Uterus (tissue), 3 donors: ENCODE measurements at regions not wholly inside any gene's neighbourhood (a gene's known extent, or its start where the extent isn't known, plus 50 kb on each side); places are given as distances from the start of the nearest gene placed in this dataset.

ENCODE experiments used
- DNase-seq, 2 donors: peaks; one replicate each; pipeline ENCODE4 v3.0.0-alpha.2; 2019 to 2020
- H3K27ac ChIP-seq, 2 donors: fragments of 200-600 bp; sonication (generic); 1 replicate in 1 of 2; 2 replicates in 1 of 2; pipeline ENCODE4 v1.5.1; 2016 to 2018
- H3K27me3 ChIP-seq, 2 donors: fragments of 200-600 bp; sonication (generic); one replicate each; pipeline ENCODE4 v1.5.1; 2018 to 2019; ENCODE audit warnings: control low read depth in 1 of 2
- H3K36me3 ChIP-seq, 2 donors: fragments of 200-600 bp; sonication (generic); one replicate each; pipeline ENCODE4 v1.5.1; 2019; ENCODE audit warnings: control low read depth in 1 of 2
- H3K4me1 ChIP-seq, 2 donors: fragments of 200-600 bp; sonication (generic); one replicate each; pipeline ENCODE4 v1.5.1; 2018 to 2019; ENCODE audit warnings: control low read depth in 1 of 2
- H3K4me3 ChIP-seq, 2 donors: fragments of 200-600 bp; sonication (generic); 1 replicate in 1 of 2; 2 replicates in 1 of 2; pipeline ENCODE4 v1.5.1; 2018 to 2019; ENCODE audit warnings: mild to moderate bottlenecking in 1 of 2
- H3K9me3 ChIP-seq, 2 donors: fragments of 200-600 bp; sonication (generic); one replicate each; pipeline ENCODE4 v1.5.1; 2019; ENCODE audit warnings: control low read depth in 1 of 2
- POLR2A ChIP-seq, 2 donors: fragments of 450-650 bp; IDR thresholded peaks; one replicate each; pipeline ENCODE4 v1.6.1; 2016; ENCODE audit warnings: antibody characterized with exemption in 2 of 2, mild to moderate bottlenecking in 1 of 2, moderate library complexity in 1 of 2
- intact Hi-C: fragments of 100-400 bp; cut with DNase I; formaldehyde crosslinking; loops from one replicate; pipeline ENCODE4 v1.15.1; 2023; ENCODE audit warnings: low total_unique reads
- TF ChIP-seq, protein P1 (sequence below), 4 experiments: fragments of 200-600 bp in 2 of 4; fragments of 450-650 bp in 2 of 4; sonication (generic) in 2 of 4; IDR thresholded peaks; one replicate each; pipeline ENCODE4 v1.5.1; 2016 to 2019; ENCODE audit warnings: antibody characterized with exemption in 4 of 4, mild to moderate bottlenecking in 2 of 4, moderate library complexity in 1 of 4
- donor health status: DM: yes; HTN: yes; CAD: no.

DNA sequence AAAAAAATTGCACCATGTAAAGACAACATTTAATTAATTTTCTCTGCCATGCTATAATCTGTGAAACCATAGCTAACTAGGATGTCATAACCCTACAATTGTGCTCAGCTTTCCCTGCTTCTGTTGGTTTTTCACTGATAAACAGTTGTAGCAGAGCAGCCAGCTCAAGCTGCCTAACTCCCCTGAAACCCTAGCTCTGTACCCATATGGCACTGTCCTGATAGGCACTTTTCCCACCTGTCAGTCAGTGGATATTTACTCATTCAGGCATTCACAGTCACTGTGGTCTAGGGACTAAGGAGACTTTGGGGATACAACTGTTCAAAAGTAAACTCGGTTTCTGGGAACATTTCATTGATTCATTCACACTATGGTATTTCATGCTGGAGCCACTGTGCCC, 407.0 kb downstream of the DSEL start:
- Histone ChIP-seq H3K27me3 (no peaks in the 10 kb centered on the region), H3K4me1 (no peaks in the 10 kb centered on the region), H3K9me3 (no peaks in the 10 kb centered on the region), H3K4me3 (no peak overlapping the region), H3K36me3 (no peaks in the 10 kb centered on the region), H3K27ac (no peak overlapping the region)
- DNase-seq = no peak
- intact Hi-C loops = no loop called here
- TF ChIP-seq, protein P1, sequence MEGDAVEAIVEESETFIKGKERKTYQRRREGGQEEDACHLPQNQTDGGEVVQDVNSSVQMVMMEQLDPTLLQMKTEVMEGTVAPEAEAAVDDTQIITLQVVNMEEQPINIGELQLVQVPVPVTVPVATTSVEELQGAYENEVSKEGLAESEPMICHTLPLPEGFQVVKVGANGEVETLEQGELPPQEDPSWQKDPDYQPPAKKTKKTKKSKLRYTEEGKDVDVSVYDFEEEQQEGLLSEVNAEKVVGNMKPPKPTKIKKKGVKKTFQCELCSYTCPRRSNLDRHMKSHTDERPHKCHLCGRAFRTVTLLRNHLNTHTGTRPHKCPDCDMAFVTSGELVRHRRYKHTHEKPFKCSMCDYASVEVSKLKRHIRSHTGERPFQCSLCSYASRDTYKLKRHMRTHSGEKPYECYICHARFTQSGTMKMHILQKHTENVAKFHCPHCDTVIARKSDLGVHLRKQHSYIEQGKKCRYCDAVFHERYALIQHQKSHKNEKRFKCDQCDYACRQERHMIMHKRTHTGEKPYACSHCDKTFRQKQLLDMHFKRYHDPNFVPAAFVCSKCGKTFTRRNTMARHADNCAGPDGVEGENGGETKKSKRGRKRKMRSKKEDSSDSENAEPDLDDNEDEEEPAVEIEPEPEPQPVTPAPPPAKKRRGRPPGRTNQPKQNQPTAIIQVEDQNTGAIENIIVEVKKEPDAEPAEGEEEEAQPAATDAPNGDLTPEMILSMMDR (IDR thresholded peaks at IDR 0.05) = no peak
- TF ChIP-seq POLR2A (IDR thresholded peaks at IDR 0.05) = no peak

DNA sequence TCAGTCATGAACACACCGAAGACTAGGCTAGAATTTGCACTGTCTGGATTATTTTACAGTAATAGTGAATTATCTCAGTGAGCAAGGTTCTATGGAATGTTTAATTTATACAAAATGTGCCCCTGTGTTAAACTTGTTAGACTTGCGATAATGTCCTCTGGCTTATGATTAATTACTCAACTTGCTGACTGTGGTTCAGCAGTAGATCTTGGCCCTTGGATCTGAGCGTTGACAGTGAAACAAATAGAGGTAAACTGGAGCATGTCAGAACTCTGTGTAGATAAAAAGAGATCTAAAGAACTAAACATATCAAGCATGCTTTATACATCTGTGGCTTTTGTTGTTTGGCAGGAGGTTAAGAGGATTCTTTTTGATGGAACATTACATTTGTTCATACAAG, 407.6 kb downstream of the DSEL start:
- no peaks in the 10 kb centered on the region for H3K4me1 ChIP-seq
- no peaks in the 10 kb centered on the region for H3K36me3 ChIP-seq
- H3K27ac ChIP-seq = no peak overlapping the region
- no peak overlapping the region for H3K4me3 ChIP-seq
- no peaks in the 10 kb centered on the region for H3K27me3 ChIP-seq
- intact Hi-C loops = no loop called here
- TF ChIP-seq, protein P1 (IDR thresholded peaks at IDR 0.05) = no peak
- no peak for TF ChIP-seq POLR2A (IDR thresholded peaks at IDR 0.05)
- no peak for DNase-seq
- H3K9me3 ChIP-seq = no peaks in the 10 kb centered on the region

DNA sequence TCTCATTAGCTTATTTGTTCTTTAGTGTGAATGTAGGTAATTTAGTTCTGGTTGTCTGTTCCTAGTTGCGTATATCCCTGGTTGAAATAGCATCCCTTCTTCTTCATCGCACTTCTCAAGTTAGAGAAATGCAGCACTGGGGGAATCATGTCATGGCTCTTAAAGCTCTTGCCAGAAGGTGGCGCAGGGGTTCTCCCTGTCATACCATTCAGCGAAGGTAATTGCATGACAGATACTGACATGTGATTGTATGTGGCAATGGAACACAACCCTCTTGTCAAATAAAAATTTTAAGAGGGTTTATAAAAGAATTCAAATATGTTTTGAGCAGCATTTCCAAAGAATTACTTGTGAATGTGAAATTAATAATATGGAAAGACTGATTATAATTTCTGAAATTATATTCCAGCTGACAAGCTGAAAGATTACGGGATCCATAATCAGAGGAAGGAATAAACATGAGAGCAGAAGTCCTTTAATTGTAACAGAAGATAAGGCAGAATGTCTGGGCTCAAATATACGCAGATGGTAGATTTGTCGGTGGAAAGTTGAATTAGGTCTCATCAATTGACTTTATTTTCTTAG, 411.7 kb downstream of the DSEL start:
- TF ChIP-seq POLR2A (IDR thresholded peaks at IDR 0.05) = no peak
- TF ChIP-seq, protein P1 (IDR thresholded peaks at IDR 0.05) = no peak
- no peaks in the 10 kb centered on the region for H3K4me1 ChIP-seq
- no peak for DNase-seq
- H3K27ac ChIP-seq = no peak overlapping the region
- H3K36me3 ChIP-seq = no peaks in the 10 kb centered on the region
- intact Hi-C loops = no loop called here
- no peaks in the 10 kb centered on the region for H3K9me3 ChIP-seq
- no peaks in the 10 kb centered on the region for H3K27me3 ChIP-seq
- no peak overlapping the region for H3K4me3 ChIP-seq

DNA sequence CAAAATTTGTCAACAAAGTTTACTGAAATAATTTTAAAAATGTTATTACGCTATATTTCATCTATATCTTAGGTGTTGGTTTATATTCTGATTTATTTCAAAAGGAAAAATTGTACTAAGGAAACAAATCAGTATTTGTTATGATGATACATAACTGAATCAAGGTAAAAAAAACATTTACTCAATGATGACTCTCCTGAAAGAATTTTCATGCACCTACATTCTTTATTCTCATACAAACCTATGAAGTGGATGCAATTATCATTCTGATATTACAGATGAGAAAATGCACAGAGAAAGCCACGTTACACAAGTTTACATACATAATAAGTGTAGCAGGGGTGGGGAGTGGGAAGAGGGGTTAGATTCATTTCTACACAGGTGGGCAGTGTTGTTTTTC, 422.4 kb downstream of the DSEL start:
- no peaks in the 10 kb centered on the region for H3K4me1 ChIP-seq
- H3K36me3 ChIP-seq = no peaks in the 10 kb centered on the region
- intact Hi-C loops = no loop called here
- no peak for TF ChIP-seq POLR2A (IDR thresholded peaks at IDR 0.05)
- TF ChIP-seq, protein P1 (IDR thresholded peaks at IDR 0.05) = no peak
- no peaks in the 10 kb centered on the region for H3K9me3 ChIP-seq
- no peaks in the 10 kb centered on the region for H3K27me3 ChIP-seq
- H3K27ac ChIP-seq = no peak overlapping the region
- no peak overlapping the region for H3K4me3 ChIP-seq
- DNase-seq = no peak

DNA sequence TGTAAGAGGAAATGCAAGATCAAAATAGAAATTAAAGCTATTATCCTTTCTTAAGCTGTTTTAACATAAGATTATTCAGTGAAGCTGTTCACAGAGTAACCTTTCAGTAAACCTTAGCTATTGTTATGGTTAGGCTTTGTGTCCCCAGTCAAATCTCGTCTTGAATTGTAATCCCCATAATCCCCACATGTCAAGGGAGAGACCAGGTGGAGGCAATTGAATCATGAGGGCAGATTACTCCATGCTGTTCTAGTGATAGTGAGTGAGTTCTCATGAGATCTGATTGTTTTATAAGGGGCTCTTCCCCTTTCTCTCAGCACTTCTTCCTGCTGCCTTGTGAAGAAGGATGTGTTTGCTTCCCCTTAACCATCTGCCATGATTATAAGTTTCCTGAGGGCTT, 424.4 kb downstream of the DSEL start:
- H3K36me3 ChIP-seq = no peaks in the 10 kb centered on the region

More for the DNA sequence above, 424.4 kb downstream of the DSEL start:
- intact Hi-C loops = no loop called here
- H3K4me1 ChIP-seq = no peaks in the 10 kb centered on the region
- H3K4me3 ChIP-seq = no peak overlapping the region
- no peaks in the 10 kb centered on the region for H3K27me3 ChIP-seq
- TF ChIP-seq, protein P1 (IDR thresholded peaks at IDR 0.05) = no peak
- TF ChIP-seq POLR2A (IDR thresholded peaks at IDR 0.05) = no peak
- H3K9me3 ChIP-seq = no peaks in the 10 kb centered on the region
- no peak for DNase-seq
- no peak overlapping the region for H3K27ac ChIP-seq
